ENCODE measurements at regions not wholly inside any gene's neighbourhood (a gene's known extent, or its start where the extent isn't known, plus 50 kb on each side); places are given as distances from the start of the nearest gene placed in this dataset.

- TF ChIP-seq EZH2phosphoT487 (IDR thresholded peaks at IDR 0.05; ENCODE audit: unreplicated experiment) (no peak), POLR2AphosphoS5 (IDR thresholded peaks at IDR 0.05; ENCODE audit: low read depth) (no peak), EZH2 (IDR thresholded peaks at IDR 0.05; ENCODE audit: low read depth, unreplicated experiment) (no peak), CREB1 (CRISPR knock-in tag; IDR thresholded peaks at IDR 0.05; ENCODE audit: low read depth) (no peak), STAT1 (IDR thresholded peaks at IDR 0.05; ENCODE audit: unreplicated experiment) (no peak), NANOG (IDR thresholded peaks at IDR 0.05; ENCODE audit: borderline replicate concordance) (no peak), JUNB (IDR thresholded peaks at IDR 0.05; ENCODE audit: unreplicated experiment) (no peak), ZNF331 (CRISPR knock-in tag; IDR thresholded peaks at IDR 0.05; ENCODE audit: low read depth) (no peak), ZNF114 (CRISPR knock-in tag; IDR thresholded peaks at IDR 0.05) (no peak)
- TF ChIP-seq, protein P1, sequence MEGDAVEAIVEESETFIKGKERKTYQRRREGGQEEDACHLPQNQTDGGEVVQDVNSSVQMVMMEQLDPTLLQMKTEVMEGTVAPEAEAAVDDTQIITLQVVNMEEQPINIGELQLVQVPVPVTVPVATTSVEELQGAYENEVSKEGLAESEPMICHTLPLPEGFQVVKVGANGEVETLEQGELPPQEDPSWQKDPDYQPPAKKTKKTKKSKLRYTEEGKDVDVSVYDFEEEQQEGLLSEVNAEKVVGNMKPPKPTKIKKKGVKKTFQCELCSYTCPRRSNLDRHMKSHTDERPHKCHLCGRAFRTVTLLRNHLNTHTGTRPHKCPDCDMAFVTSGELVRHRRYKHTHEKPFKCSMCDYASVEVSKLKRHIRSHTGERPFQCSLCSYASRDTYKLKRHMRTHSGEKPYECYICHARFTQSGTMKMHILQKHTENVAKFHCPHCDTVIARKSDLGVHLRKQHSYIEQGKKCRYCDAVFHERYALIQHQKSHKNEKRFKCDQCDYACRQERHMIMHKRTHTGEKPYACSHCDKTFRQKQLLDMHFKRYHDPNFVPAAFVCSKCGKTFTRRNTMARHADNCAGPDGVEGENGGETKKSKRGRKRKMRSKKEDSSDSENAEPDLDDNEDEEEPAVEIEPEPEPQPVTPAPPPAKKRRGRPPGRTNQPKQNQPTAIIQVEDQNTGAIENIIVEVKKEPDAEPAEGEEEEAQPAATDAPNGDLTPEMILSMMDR (conservative IDR thresholded peaks at IDR 0.05; ENCODE audit: low read depth in 2 of 2), result no peak
- TF ChIP-seq, protein P2, sequence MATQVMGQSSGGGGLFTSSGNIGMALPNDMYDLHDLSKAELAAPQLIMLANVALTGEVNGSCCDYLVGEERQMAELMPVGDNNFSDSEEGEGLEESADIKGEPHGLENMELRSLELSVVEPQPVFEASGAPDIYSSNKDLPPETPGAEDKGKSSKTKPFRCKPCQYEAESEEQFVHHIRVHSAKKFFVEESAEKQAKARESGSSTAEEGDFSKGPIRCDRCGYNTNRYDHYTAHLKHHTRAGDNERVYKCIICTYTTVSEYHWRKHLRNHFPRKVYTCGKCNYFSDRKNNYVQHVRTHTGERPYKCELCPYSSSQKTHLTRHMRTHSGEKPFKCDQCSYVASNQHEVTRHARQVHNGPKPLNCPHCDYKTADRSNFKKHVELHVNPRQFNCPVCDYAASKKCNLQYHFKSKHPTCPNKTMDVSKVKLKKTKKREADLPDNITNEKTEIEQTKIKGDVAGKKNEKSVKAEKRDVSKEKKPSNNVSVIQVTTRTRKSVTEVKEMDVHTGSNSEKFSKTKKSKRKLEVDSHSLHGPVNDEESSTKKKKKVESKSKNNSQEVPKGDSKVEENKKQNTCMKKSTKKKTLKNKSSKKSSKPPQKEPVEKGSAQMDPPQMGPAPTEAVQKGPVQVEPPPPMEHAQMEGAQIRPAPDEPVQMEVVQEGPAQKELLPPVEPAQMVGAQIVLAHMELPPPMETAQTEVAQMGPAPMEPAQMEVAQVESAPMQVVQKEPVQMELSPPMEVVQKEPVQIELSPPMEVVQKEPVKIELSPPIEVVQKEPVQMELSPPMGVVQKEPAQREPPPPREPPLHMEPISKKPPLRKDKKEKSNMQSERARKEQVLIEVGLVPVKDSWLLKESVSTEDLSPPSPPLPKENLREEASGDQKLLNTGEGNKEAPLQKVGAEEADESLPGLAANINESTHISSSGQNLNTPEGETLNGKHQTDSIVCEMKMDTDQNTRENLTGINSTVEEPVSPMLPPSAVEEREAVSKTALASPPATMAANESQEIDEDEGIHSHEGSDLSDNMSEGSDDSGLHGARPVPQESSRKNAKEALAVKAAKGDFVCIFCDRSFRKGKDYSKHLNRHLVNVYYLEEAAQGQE (IDR thresholded peaks at IDR 0.05; ENCODE audit: unreplicated experiment), result no peak
- TF ChIP-seq, protein P3, sequence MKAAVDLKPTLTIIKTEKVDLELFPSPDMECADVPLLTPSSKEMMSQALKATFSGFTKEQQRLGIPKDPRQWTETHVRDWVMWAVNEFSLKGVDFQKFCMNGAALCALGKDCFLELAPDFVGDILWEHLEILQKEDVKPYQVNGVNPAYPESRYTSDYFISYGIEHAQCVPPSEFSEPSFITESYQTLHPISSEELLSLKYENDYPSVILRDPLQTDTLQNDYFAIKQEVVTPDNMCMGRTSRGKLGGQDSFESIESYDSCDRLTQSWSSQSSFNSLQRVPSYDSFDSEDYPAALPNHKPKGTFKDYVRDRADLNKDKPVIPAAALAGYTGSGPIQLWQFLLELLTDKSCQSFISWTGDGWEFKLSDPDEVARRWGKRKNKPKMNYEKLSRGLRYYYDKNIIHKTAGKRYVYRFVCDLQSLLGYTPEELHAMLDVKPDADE (IDR thresholded peaks at IDR 0.05), result no peak
- TF ChIP-seq, protein P4, sequence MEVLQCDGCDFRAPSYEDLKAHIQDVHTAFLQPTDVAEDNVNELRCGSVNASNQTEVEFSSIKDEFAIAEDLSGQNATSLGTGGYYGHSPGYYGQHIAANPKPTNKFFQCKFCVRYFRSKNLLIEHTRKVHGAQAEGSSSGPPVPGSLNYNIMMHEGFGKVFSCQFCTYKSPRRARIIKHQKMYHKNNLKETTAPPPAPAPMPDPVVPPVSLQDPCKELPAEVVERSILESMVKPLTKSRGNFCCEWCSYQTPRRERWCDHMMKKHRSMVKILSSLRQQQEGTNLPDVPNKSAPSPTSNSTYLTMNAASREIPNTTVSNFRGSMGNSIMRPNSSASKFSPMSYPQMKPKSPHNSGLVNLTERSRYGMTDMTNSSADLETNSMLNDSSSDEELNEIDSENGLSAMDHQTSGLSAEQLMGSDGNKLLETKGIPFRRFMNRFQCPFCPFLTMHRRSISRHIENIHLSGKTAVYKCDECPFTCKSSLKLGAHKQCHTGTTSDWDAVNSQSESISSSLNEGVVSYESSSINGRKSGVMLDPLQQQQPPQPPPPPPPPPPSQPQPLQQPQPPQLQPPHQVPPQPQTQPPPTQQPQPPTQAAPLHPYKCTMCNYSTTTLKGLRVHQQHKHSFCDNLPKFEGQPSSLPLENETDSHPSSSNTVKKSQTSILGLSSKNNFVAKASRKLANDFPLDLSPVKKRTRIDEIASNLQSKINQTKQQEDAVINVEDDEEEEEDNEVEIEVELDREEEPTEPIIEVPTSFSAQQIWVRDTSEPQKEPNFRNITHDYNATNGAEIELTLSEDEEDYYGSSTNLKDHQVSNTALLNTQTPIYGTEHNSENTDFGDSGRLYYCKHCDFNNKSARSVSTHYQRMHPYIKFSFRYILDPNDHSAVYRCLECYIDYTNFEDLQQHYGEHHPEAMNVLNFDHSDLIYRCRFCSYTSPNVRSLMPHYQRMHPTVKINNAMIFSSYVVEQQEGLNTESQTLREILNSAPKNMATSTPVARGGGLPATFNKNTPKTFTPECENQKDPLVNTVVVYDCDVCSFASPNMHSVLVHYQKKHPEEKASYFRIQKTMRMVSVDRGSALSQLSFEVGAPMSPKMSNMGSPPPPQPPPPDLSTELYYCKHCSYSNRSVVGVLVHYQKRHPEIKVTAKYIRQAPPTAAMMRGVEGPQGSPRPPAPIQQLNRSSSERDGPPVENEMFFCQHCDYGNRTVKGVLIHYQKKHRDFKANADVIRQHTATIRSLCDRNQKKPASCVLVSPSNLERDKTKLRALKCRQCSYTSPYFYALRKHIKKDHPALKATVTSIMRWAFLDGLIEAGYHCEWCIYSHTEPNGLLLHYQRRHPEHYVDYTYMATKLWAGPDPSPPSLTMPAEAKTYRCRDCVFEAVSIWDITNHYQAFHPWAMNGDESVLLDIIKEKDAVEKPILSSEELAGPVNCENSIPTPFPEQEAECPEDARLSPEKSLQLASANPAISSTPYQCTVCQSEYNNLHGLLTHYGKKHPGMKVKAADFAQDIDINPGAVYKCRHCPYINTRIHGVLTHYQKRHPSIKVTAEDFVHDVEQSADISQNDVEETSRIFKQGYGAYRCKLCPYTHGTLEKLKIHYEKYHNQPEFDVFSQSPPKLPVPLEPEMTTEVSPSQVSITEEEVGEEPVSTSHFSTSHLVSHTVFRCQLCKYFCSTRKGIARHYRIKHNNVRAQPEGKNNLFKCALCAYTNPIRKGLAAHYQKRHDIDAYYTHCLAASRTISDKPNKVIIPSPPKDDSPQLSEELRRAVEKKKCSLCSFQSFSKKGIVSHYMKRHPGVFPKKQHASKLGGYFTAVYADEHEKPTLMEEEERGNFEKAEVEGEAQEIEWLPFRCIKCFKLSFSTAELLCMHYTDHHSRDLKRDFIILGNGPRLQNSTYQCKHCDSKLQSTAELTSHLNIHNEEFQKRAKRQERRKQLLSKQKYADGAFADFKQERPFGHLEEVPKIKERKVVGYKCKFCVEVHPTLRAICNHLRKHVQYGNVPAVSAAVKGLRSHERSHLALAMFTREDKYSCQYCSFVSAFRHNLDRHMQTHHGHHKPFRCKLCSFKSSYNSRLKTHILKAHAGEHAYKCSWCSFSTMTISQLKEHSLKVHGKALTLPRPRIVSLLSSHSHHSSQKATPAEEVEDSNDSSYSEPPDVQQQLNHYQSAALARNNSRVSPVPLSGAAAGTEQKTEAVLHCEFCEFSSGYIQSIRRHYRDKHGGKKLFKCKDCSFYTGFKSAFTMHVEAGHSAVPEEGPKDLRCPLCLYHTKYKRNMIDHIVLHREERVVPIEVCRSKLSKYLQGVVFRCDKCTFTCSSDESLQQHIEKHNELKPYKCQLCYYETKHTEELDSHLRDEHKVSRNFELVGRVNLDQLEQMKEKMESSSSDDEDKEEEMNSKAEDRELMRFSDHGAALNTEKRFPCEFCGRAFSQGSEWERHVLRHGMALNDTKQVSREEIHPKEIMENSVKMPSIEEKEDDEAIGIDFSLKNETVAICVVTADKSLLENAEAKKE (CRISPR knock-in tag; IDR thresholded peaks at IDR 0.05), result no peak
Measured at GRCh38 chr18:40987581-40987980, 967.5 kb upstream of the PIK3C3 start.

Data from GM23338 (cell line).